ENCODE measurements at regions not wholly inside any gene's neighbourhood (a gene's known extent, or its start where the extent isn't known, plus 50 kb on each side); places are given as distances from the start of the nearest gene placed in this dataset.

DNA sequence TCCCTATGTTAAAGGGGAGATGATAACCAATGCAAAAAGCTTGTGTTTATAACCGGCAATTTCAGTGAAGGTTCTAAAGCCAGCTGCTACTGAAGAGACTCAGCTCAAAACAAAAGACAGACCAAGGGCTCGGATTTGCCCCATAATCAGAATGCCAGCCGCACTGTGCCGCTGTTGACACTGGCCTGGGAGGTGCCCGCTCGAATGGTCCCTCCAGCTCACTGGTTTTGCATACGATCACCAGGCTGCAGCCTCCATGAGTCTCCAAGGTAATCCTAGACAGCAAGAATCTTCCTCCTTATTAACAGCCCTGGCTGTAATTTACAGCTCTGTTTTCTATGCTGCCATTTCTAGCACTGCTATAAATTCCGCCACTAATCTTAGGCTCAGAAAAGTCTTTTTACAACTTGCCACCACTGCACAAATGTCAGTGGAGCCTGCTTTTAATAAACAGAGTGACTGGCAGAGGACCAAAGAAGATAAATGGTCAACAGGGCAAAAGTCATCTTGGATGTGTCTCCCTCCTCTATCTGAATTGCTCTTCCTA, 155.7 kb upstream of the SH3BP4 start:
- Histone ChIP-seq H3K9me2 (replicated peaks; ENCODE audit: low read depth, low read length) (no peaks in the 10 kb centered on the region), H4K20me1 (ENCODE audit: insufficient read depth, low read length, poor library complexity, severe bottlenecking) (no peaks in the 10 kb centered on the region), H2AFZ (ENCODE audit: low read length) (no peak overlapping the region), H3F3A (ENCODE audit: low read depth) (no peaks in the 10 kb centered on the region), H3K9ac (ENCODE audit: low read depth, low read length, poor library complexity, severe bottlenecking) (no peak overlapping the region), H3K4me3 (ENCODE audit: low read length, poor library complexity, severe bottlenecking) (no peak overlapping the region), H3K79me2 (ENCODE audit: insufficient read depth, low read length) (no peaks in the 10 kb centered on the region), H3K4me2 (ENCODE audit: low read depth, low read length, poor library complexity, severe bottlenecking) (no peak overlapping the region), H3K9me3 (ENCODE audit: insufficient read depth, low read depth, low read length) (no peaks in the 10 kb centered on the region), H3K27me3 (ENCODE audit: insufficient read depth, low read length, poor library complexity, severe bottlenecking) (no peaks in the 10 kb centered on the region), H3K4me1 (ENCODE audit: insufficient read depth, low read length, poor library complexity, severe bottlenecking) (no peaks in the 10 kb centered on the region), H3K36me3 (ENCODE audit: insufficient read depth, low read length) (no peaks in the 10 kb centered on the region)
- TF ChIP-seq, protein P1, sequence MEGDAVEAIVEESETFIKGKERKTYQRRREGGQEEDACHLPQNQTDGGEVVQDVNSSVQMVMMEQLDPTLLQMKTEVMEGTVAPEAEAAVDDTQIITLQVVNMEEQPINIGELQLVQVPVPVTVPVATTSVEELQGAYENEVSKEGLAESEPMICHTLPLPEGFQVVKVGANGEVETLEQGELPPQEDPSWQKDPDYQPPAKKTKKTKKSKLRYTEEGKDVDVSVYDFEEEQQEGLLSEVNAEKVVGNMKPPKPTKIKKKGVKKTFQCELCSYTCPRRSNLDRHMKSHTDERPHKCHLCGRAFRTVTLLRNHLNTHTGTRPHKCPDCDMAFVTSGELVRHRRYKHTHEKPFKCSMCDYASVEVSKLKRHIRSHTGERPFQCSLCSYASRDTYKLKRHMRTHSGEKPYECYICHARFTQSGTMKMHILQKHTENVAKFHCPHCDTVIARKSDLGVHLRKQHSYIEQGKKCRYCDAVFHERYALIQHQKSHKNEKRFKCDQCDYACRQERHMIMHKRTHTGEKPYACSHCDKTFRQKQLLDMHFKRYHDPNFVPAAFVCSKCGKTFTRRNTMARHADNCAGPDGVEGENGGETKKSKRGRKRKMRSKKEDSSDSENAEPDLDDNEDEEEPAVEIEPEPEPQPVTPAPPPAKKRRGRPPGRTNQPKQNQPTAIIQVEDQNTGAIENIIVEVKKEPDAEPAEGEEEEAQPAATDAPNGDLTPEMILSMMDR (conservative IDR thresholded peaks at IDR 0.05; ENCODE audit: low read length) = no peak
- no peak for TF ChIP-seq EZH2phosphoT487 (IDR thresholded peaks at IDR 0.05; ENCODE audit: borderline replicate concordance)

DNA sequence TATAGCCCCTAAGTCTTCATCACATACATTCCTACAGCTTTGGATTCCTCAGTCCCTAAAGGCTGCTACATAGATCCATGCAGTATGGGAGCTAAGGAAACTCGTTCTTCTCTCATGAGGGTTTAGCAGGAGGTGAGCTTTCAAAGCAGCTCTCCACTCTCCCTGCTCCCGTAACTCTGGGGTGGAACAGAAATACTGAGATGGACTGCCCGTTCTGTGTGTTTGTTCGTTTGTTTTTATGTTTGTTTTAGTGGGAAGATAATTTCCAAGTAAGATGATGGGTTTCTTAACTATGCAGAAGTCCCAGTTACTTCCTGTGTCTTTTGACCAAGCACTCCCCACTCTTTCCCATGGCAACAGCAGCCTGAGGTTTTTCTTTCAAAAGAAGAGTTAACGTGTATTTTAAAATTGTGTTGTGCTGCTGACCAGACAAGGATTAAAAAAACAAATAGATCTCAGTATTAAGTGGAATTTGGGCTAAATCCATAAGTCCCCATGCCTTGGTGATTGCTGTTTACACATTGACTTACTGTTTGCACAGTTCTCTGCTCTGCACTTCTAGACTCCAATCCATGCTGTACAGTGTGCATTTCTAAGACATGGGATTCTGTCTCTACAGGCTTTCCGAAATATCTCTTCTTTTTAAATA, 156.4 kb upstream of the SH3BP4 start:
- Histone ChIP-seq H2AFZ (ENCODE audit: low read length) (no peak overlapping the region), H3K9ac (ENCODE audit: low read depth, low read length, poor library complexity, severe bottlenecking) (no peak overlapping the region), H3F3A (ENCODE audit: low read depth) (no peaks in the 10 kb centered on the region), H3K36me3 (ENCODE audit: insufficient read depth, low read length) (no peaks in the 10 kb centered on the region), H4K20me1 (ENCODE audit: insufficient read depth, low read length, poor library complexity, severe bottlenecking) (no peaks in the 10 kb centered on the region), H3K9me3 (ENCODE audit: insufficient read depth, low read depth, low read length) (no peaks in the 10 kb centered on the region), H3K9me2 (replicated peaks; ENCODE audit: low read depth, low read length) (no peaks in the 10 kb centered on the region), H3K4me2 (ENCODE audit: low read depth, low read length, poor library complexity, severe bottlenecking) (no peak overlapping the region), H3K27me3 (ENCODE audit: insufficient read depth, low read length, poor library complexity, severe bottlenecking) (no peaks in the 10 kb centered on the region), H3K4me1 (ENCODE audit: insufficient read depth, low read length, poor library complexity, severe bottlenecking) (no peaks in the 10 kb centered on the region), H3K4me3 (ENCODE audit: low read length, poor library complexity, severe bottlenecking) (no peak overlapping the region), H3K79me2 (ENCODE audit: insufficient read depth, low read length) (no peaks in the 10 kb centered on the region)
- no peak for TF ChIP-seq EZH2phosphoT487 (IDR thresholded peaks at IDR 0.05; ENCODE audit: borderline replicate concordance)
- TF ChIP-seq, protein P1 (conservative IDR thresholded peaks at IDR 0.05; ENCODE audit: low read length) = no peak

DNA sequence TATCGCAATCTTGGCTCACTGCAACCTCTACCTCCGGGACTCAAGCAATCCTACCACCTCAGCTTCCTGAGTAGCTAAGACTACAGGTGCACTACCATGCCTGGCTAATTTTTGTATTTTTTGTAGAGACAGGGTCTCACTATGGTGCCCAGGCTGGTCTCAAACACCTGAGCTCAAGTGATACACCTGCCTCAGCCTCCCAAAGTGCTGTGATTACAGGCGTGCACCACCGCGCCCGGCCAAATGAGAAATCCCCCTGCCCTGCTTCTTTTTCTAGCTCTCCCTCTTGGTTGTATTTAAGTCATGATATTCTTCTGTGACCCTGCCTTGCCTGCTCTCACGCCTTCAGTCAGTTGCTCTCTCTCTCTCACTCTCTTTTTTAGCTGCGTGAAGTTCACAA, 157.0 kb upstream of the SH3BP4 start:
- H3F3A ChIP-seq (ENCODE audit: low read depth) = no peaks in the 10 kb centered on the region
- H4K20me1 ChIP-seq (ENCODE audit: insufficient read depth, low read length, poor library complexity, severe bottlenecking) = no peaks in the 10 kb centered on the region
- H3K27me3 ChIP-seq (ENCODE audit: insufficient read depth, low read length, poor library complexity, severe bottlenecking) = no peaks in the 10 kb centered on the region
- no peaks in the 10 kb centered on the region for H3K79me2 ChIP-seq (ENCODE audit: insufficient read depth, low read length)
- no peaks in the 10 kb centered on the region for H3K9me3 ChIP-seq (ENCODE audit: insufficient read depth, low read depth, low read length)
- no peaks in the 10 kb centered on the region for H3K9me2 ChIP-seq (replicated peaks; ENCODE audit: low read depth, low read length)
- H3K4me1 ChIP-seq (ENCODE audit: insufficient read depth, low read length, poor library complexity, severe bottlenecking) = no peaks in the 10 kb centered on the region
- no peak overlapping the region for H3K9ac ChIP-seq (ENCODE audit: low read depth, low read length, poor library complexity, severe bottlenecking)
- H3K36me3 ChIP-seq (ENCODE audit: insufficient read depth, low read length) = no peaks in the 10 kb centered on the region
- H2AFZ ChIP-seq (ENCODE audit: low read length) = no peak overlapping the region
- no peak overlapping the region for H3K4me3 ChIP-seq (ENCODE audit: low read length, poor library complexity, severe bottlenecking)
- no peak overlapping the region for H3K4me2 ChIP-seq (ENCODE audit: low read depth, low read length, poor library complexity, severe bottlenecking)
- no peak for TF ChIP-seq EZH2phosphoT487 (IDR thresholded peaks at IDR 0.05; ENCODE audit: borderline replicate concordance)
- TF ChIP-seq, protein P1 (conservative IDR thresholded peaks at IDR 0.05; ENCODE audit: low read length) = no peak

All from Loucy (cell line).